CD14-positive monocyte (primary cell): ENCODE measurements at regions not wholly inside any gene's neighbourhood (a gene's known extent, or its start where the extent isn't known, plus 50 kb on each side); places are given as distances from the start of the nearest gene placed in this dataset.

ENCODE experiments used
- DNase-seq, 3 donors: peaks; one replicate each; pipeline ENCODE4 v3.0.0-alpha.2; 2011 to 2022
- H2AFZ ChIP-seq: 2 replicates; pipeline ENCODE4 v1.6.0; 2012; ENCODE audit warnings: mild to moderate bottlenecking, low read depth, low read length, inconsistent platforms; ENCODE audit not compliant: insufficient read depth, poor library complexity, severe bottlenecking
- H3K27ac ChIP-seq, 2 donors: 1 replicate in 1 of 2; 2 replicates in 1 of 2; pipeline ENCODE4 v1.5.1; 2012 to 2013; ENCODE audit warnings: low read length in 2 of 2, control low read depth in 1 of 2, inconsistent platforms in 1 of 2, low read depth in 1 of 2, mild to moderate bottlenecking in 1 of 2
- H3K27me3 ChIP-seq, 2 donors: one replicate each; pipeline versions ENCODE4 v1.6.0 to v1.6.1; 2011 to 2013; ENCODE audit warnings: low read length in 2 of 2; ENCODE audit not compliant: control insufficient read depth in 2 of 2, insufficient read depth in 2 of 2
- H3K36me3 ChIP-seq, 2 donors: replicated peaks in 1 of 2; 1 replicate in 1 of 2; 2 replicates in 1 of 2; pipeline versions ENCODE4 v1.5.1 to v1.6.1; 2012 to 2013; ENCODE audit warnings: low read length in 2 of 2, control low read depth in 1 of 2, inconsistent platforms in 1 of 2, mild to moderate bottlenecking in 1 of 2; ENCODE audit not compliant: insufficient read depth in 2 of 2, control insufficient read depth in 1 of 2
- H3K4me1 ChIP-seq, 2 donors: 1 replicate in 1 of 2; 2 replicates in 1 of 2; pipeline versions ENCODE4 v1.5.1 to v1.6.1; 2012 to 2013; ENCODE audit warnings: low read length in 2 of 2, control low read depth in 1 of 2, inconsistent platforms in 1 of 2, mild to moderate bottlenecking in 1 of 2, moderate library complexity in 1 of 2; ENCODE audit not compliant: insufficient read depth in 2 of 2, control insufficient read depth in 1 of 2
- H3K4me2 ChIP-seq: replicated peaks from 2 replicates; pipeline ENCODE3; 2012; ENCODE audit warnings: low read length, moderate library complexity, mild to moderate bottlenecking; ENCODE audit not compliant: poor library complexity, severe bottlenecking; ENCODE audit errors: extremely low read depth
- H3K4me3 ChIP-seq, 3 experiments: fragments of 200-600 bp in 1 of 3; sonication (generic) in 1 of 3; replicated peaks in 1 of 3; 1 replicate in 2 of 3; 2 replicates in 1 of 3; pipeline ENCODE4 v1.5.1; 2011 to 2013; ENCODE audit warnings: low read length in 3 of 3, mild to moderate bottlenecking in 3 of 3, control low read depth in 2 of 3, low read depth in 2 of 3, inconsistent platforms in 1 of 3, moderate library complexity in 1 of 3
- H3K79me2 ChIP-seq: 2 replicates; pipeline ENCODE4 v1.6.0; 2012; ENCODE audit warnings: mild to moderate bottlenecking, control low read depth, inconsistent platforms, low read length, moderate library complexity; ENCODE audit not compliant: insufficient read depth
- H3K9ac ChIP-seq: 2 replicates; pipeline ENCODE4 v1.6.0; 2017; ENCODE audit warnings: low read length, mild to moderate bottlenecking; ENCODE audit not compliant: insufficient read depth, poor library complexity, severe bottlenecking
- H3K9me3 ChIP-seq, 2 donors: replicated peaks in 1 of 2; 1 replicate in 1 of 2; 2 replicates in 1 of 2; pipeline versions ENCODE4 v1.5.1 to v1.6.1; 2012 to 2013; ENCODE audit warnings: low read length in 2 of 2, control low read depth in 1 of 2; ENCODE audit not compliant: control insufficient read depth in 1 of 2, insufficient read depth in 1 of 2
- H4K20me1 ChIP-seq: 2 replicates; pipeline ENCODE4 v1.6.0; 2012; ENCODE audit warnings: mild to moderate bottlenecking, low read length, control low read depth, moderate library complexity; ENCODE audit not compliant: insufficient read depth
- H3K27ac Mint-ChIP-seq, 7 donors: one replicate each; pipeline ENCODE4 v1.8.0; 2020; ENCODE audit warnings: mild to moderate bottlenecking in 7 of 7, mixed read lengths in 7 of 7, moderate library complexity in 6 of 7, inconsistent platforms in 2 of 7
- H3K27me3 Mint-ChIP-seq, 3 donors: one replicate each; pipeline ENCODE4 v1.8.0; 2021 to 2022; ENCODE audit warnings: low read depth in 3 of 3, mild to moderate bottlenecking in 3 of 3, mixed read lengths in 3 of 3, moderate library complexity in 3 of 3, inconsistent platforms in 1 of 3
- H3K36me3 Mint-ChIP-seq, 2 donors: one replicate each; pipeline ENCODE4 v1.8.0; 2020; ENCODE audit warnings: mixed read lengths in 2 of 2, inconsistent platforms in 1 of 2, mild to moderate bottlenecking in 1 of 2
- H3K4me1 Mint-ChIP-seq: one replicate; pipeline ENCODE4 v1.8.0; 2020; ENCODE audit warnings: mild to moderate bottlenecking, mixed read lengths
- H3K4me3 Mint-ChIP-seq, 2 donors: one replicate each; pipeline ENCODE4 v1.8.0; 2020; ENCODE audit warnings: mild to moderate bottlenecking in 2 of 2, mixed read lengths in 2 of 2, moderate library complexity in 1 of 2
- H3K9me3 Mint-ChIP-seq, 7 donors: one replicate each; pipeline ENCODE4 v1.8.0; 2020 to 2022; ENCODE audit warnings: mixed read lengths in 7 of 7, mild to moderate bottlenecking in 6 of 7, moderate library complexity in 6 of 7, inconsistent platforms in 2 of 7
- CTCF ChIP-seq: fragments of 200-600 bp; IDR thresholded peaks from one replicate; pipeline ENCODE4 v1.8.0; 2022; ENCODE audit warnings: antibody characterized with exemption, mild to moderate bottlenecking
- WGBS: methylation state at CpG from one replicate; pipeline ENCODE4 v1.1.5; 2013; ENCODE audit warnings: missing lambda C conversion rate; ENCODE audit not compliant: insufficient coverage; 5-methylcytosine and 5-hydroxymethylcytosine counted together
- intact Hi-C, 2 donors: fragments of 100-400 bp; cut with micrococcal nuclease; formaldehyde crosslinking; loops; one replicate each; pipeline versions ENCODE4 v1.15.0 to v1.15.1; 2023

GRCh38 chr1:222012816-222013215, 270.9 kb upstream of the DUSP10 start:
- Histone ChIP-seq H3K36me3 (no peaks in the 10 kb centered on the region), H3K4me1 (peaks cover 0 to 4% of the 10 kb centered on the region in 2 donors), H2AFZ (no peak overlapping the region), H3K4me2 (no peak overlapping the region), H4K20me1 (no peaks in the 10 kb centered on the region), H3K9me3 (no peaks in the 10 kb centered on the region), H3K79me2 (no peaks in the 10 kb centered on the region), H3K27ac (no peak overlapping the region), H3K4me3 (no peak overlapping the region), H3K9ac (no peak overlapping the region), H3K27me3 (no peaks in the 10 kb centered on the region)
- intact Hi-C loops: no loop called here
- WGBS: 83% methylated on average over 1 of the region's 2 CpGs
- no peak for DNase-seq
- Mint-ChIP-seq H3K4me3 (no peak overlapping the region), H3K27ac (no peak overlapping the region), H3K36me3 (no peaks in the 10 kb centered on the region), H3K9me3 (peaks cover 0 to 3% (median 0%) of the 10 kb centered on the region in 7 donors), H3K4me1 (peaks cover 7% of the 10 kb centered on the region), H3K27me3 (no peaks in the 10 kb centered on the region)
- TF ChIP-seq CTCF: no peak

- no peaks in the 10 kb centered on the region for H3K36me3 ChIP-seq
- Mint-ChIP-seq H3K27ac (no peak overlapping the region), H3K27me3 (no peaks in the 10 kb centered on the region), H3K36me3 (peaks cover 0 to 5% of the 10 kb centered on the region in 2 donors), H3K9me3 (peaks cover 0 to 3% (median 0%) of the 10 kb centered on the region in 7 donors), H3K4me1 (peaks cover 9% of the 10 kb centered on the region), H3K4me3 (no peak overlapping the region)
- no peak overlapping the region for H3K9ac ChIP-seq
- TF ChIP-seq CTCF: no peak
- no peaks in the 10 kb centered on the region for H3K27me3 ChIP-seq
- peaks cover 0 to 4% of the 10 kb centered on the region in 2 donors for H3K4me1 ChIP-seq
- intact Hi-C loops: no loop called here
- no peak for DNase-seq
- H4K20me1 ChIP-seq: no peaks in the 10 kb centered on the region
- no CpG with 5 or more reads among the region's 1 CpG for WGBS
- H3K4me3 ChIP-seq: no peak overlapping the region
- no peaks in the 10 kb centered on the region for H3K9me3 ChIP-seq
- H3K27ac ChIP-seq: no peak overlapping the region
- no peak overlapping the region for H2AFZ ChIP-seq
- no peak overlapping the region for H3K4me2 ChIP-seq
- H3K79me2 ChIP-seq: no peaks in the 10 kb centered on the region
These were observed 268.4 kb upstream of the DUSP10 start for GRCh38 chr1:222010306-222010705.
